ENCODE measurements at regions not wholly inside any gene's neighbourhood (a gene's known extent, or its start where the extent isn't known, plus 50 kb on each side); places are given as distances from the start of the nearest gene placed in this dataset.

- TF ChIP-seq CTCF (conservative IDR thresholded peaks at IDR 0.05; ENCODE audit: control insufficient read depth, insufficient read depth, low read depth, low read length), result no peak
- no peak for DNase-seq (ENCODE audit: low read depth)
- H3K4me3 ChIP-seq (ENCODE audit: control insufficient read depth, low read depth, low read length), result no peak overlapping the region
Measured at GRCh38 chr15:87461631-87462030, 794.9 kb downstream of the NTRK3 start.

- no peak overlapping the region for H3K4me3 ChIP-seq (ENCODE audit: control insufficient read depth, low read depth, low read length)
- DNase-seq (ENCODE audit: low read depth), result no peak
- TF ChIP-seq CTCF (conservative IDR thresholded peaks at IDR 0.05; ENCODE audit: control insufficient read depth, insufficient read depth, low read depth, low read length), result no peak
Measured at GRCh38 chr15:87454860-87455259, 801.7 kb downstream of the NTRK3 start.

GRCh38 chr15:87450314-87450713 lies 806.2 kb downstream of the NTRK3 start:
- no peak for DNase-seq (ENCODE audit: low read depth)
- no peak for TF ChIP-seq CTCF (conservative IDR thresholded peaks at IDR 0.05; ENCODE audit: control insufficient read depth, insufficient read depth, low read depth, low read length)

GRCh38 chr15:87439090-87439489 lies 817.4 kb downstream of the NTRK3 start:
- H3K4me3 ChIP-seq (ENCODE audit: control insufficient read depth, low read depth, low read length), result no peak overlapping the region
- DNase-seq (ENCODE audit: low read depth), result no peak
- TF ChIP-seq CTCF (conservative IDR thresholded peaks at IDR 0.05; ENCODE audit: control insufficient read depth, insufficient read depth, low read depth, low read length), result no peak

More at GRCh38 chr15:87450314-87450713, 806.2 kb downstream of the NTRK3 start:
- no peak overlapping the region for H3K4me3 ChIP-seq (ENCODE audit: control insufficient read depth, low read depth, low read length)

- no peak for TF ChIP-seq CTCF (conservative IDR thresholded peaks at IDR 0.05; ENCODE audit: control insufficient read depth, insufficient read depth, low read depth, low read length)
- no peak overlapping the region for H3K4me3 ChIP-seq (ENCODE audit: control insufficient read depth, low read depth, low read length)
- no peak for DNase-seq (ENCODE audit: low read depth)
Measured at GRCh38 chr15:87433871-87434270, 822.7 kb downstream of the NTRK3 start.

GRCh38 chr15:87429754-87430153 lies 826.8 kb downstream of the NTRK3 start:
- H3K4me3 ChIP-seq (ENCODE audit: control insufficient read depth, low read depth, low read length), result no peak overlapping the region
- TF ChIP-seq CTCF (conservative IDR thresholded peaks at IDR 0.05; ENCODE audit: control insufficient read depth, insufficient read depth, low read depth, low read length), result no peak
- no peak for DNase-seq (ENCODE audit: low read depth)

GRCh38 chr15:87420017-87420416 lies 836.5 kb downstream of the NTRK3 start:
- TF ChIP-seq CTCF (conservative IDR thresholded peaks at IDR 0.05; ENCODE audit: control insufficient read depth, insufficient read depth, low read depth, low read length), result no peak
- no peak for DNase-seq (ENCODE audit: low read depth)
- H3K4me3 ChIP-seq (ENCODE audit: control insufficient read depth, low read depth, low read length), result no peak overlapping the region
